SK-N-SH (cell line): ENCODE measurements at regions not wholly inside any gene's neighbourhood (a gene's known extent, or its start where the extent isn't known, plus 50 kb on each side); places are given as distances from the start of the nearest gene placed in this dataset.

ENCODE experiments used
- CTCF ChIP-seq: fragments of 200-600 bp; sonication (generic); IDR thresholded peaks from 2 replicates; pipeline ENCODE4 v1.6.1; 2017; ENCODE audit warnings: antibody characterized with exemption, mild to moderate bottlenecking, moderate library complexity
- EP300 ChIP-seq, 2 experiments: IDR thresholded peaks; 2 replicates each; pipeline versions ENCODE4 v1.4.0 to v1.6.1; 2012; ENCODE audit warnings: borderline replicate concordance in 1 of 2, low read depth in 1 of 2, low read length in 1 of 2
- GABPA ChIP-seq: IDR thresholded peaks from 2 replicates; pipeline ENCODE4 v1.4.0; 2012; ENCODE audit warnings: low read depth, mild to moderate bottlenecking
- GATA2 ChIP-seq: sonication (generic); formaldehyde crosslinking; IDR thresholded peaks from 2 replicates; pipeline ENCODE4 v1.5.0; 2020; ENCODE audit warnings: mild to moderate bottlenecking, missing genetic modification reagents
- JUND ChIP-seq: IDR thresholded peaks from 2 replicates; pipeline ENCODE4 v1.4.0; 2012
- MXI1 ChIP-seq: IDR thresholded peaks from 2 replicates; pipeline ENCODE4 v1.6.1; 2012; ENCODE audit warnings: mild to moderate bottlenecking, low read depth, low read length, improper control_type of control experiment
- RAD21 ChIP-seq: IDR thresholded peaks from 2 replicates; pipeline ENCODE4 v1.6.1; 2012; ENCODE audit warnings: mild to moderate bottlenecking, low read length
- RFX5 ChIP-seq: IDR thresholded peaks from 2 replicates; pipeline ENCODE4 v1.6.1; 2012; ENCODE audit warnings: mild to moderate bottlenecking, improper control_type of control experiment, low read length
- TCF12 ChIP-seq: IDR thresholded peaks from 2 replicates; pipeline ENCODE4 v1.4.0; 2012
- USF1 ChIP-seq: IDR thresholded peaks from 2 replicates; pipeline ENCODE4 v1.4.0; 2012; ENCODE audit warnings: low read depth, borderline replicate concordance
- YY1 ChIP-seq: IDR thresholded peaks from 2 replicates; pipeline ENCODE4 v1.4.0; 2012; ENCODE audit warnings: low read depth, mild to moderate bottlenecking

- no peak for TF ChIP-seq MXI1
- TF ChIP-seq GABPA, result no peak
- no peak for TF ChIP-seq CTCF
- TF ChIP-seq USF1, result no peak
- TF ChIP-seq TCF12, result no peak
- no peak for TF ChIP-seq GATA2 (CRISPR knock-in tag)
- TF ChIP-seq YY1, result no peak
- TF ChIP-seq RAD21, result no peak
- TF ChIP-seq EP300 (IDR thresholded peaks at IDR 0.05; ENCODE audit: borderline replicate concordance in 1 of 2, low read depth in 1 of 2, low read length in 1 of 2), result no peak
- no peak for TF ChIP-seq RFX5
- TF ChIP-seq JUND, result no peak
These were observed 84.5 kb downstream of the AASDHPPT start for GRCh38 chr11:106161775-106162634.
